ENCODE measurements at regions not wholly inside any gene's neighbourhood (a gene's known extent, or its start where the extent isn't known, plus 50 kb on each side); places are given as distances from the start of the nearest gene placed in this dataset.

- no peak overlapping the region for H3K4me3 ChIP-seq
- no peak for DNase-seq (ENCODE audit: low spot score in 2 of 2)
- H3K4me1 ChIP-seq, result no peaks in the 10 kb centered on the region
- TF ChIP-seq EP300 (IDR thresholded peaks at IDR 0.05) (no peak), CTCF (IDR thresholded peaks at IDR 0.05) (no peak), POLR2A (IDR thresholded peaks at IDR 0.05) (no peak), POLR2AphosphoS5 (IDR thresholded peaks at IDR 0.05) (no peak)
- no peak overlapping the region for H3K27ac ChIP-seq
- H3K9me3 ChIP-seq, result no peaks in the 10 kb centered on the region
- H3K27me3 ChIP-seq, result no peaks in the 10 kb centered on the region
- no peaks in the 10 kb centered on the region for H3K36me3 ChIP-seq
- WGBS, result 75% methylated on average over 3 of the region's 3 CpGs
These were observed 92.3 kb downstream of the BOD1 start for GRCh38 chr5:173524136-173524535.

GRCh38 chr5:173523388-173523787 is 93.1 kb downstream of the BOD1 start:
- Histone ChIP-seq H3K9me3 (no peaks in the 10 kb centered on the region), H3K27ac (no peak overlapping the region), H3K4me3 (no peak overlapping the region), H3K27me3 (no peaks in the 10 kb centered on the region), H3K36me3 (no peaks in the 10 kb centered on the region), H3K4me1 (no peaks in the 10 kb centered on the region)
- no peak for DNase-seq (ENCODE audit: low spot score in 2 of 2)
- TF ChIP-seq CTCF (IDR thresholded peaks at IDR 0.05) (no peak), POLR2A (IDR thresholded peaks at IDR 0.05) (no peak), POLR2AphosphoS5 (IDR thresholded peaks at IDR 0.05) (no peak), EP300 (IDR thresholded peaks at IDR 0.05) (no peak)
- 70% methylated on average over 2 of the region's 2 CpGs for WGBS

- no peaks in the 10 kb centered on the region for H3K27me3 ChIP-seq
- H3K36me3 ChIP-seq, result no peaks in the 10 kb centered on the region
- H3K9me3 ChIP-seq, result no peaks in the 10 kb centered on the region
- no peak for DNase-seq (ENCODE audit: low spot score in 2 of 2)
- TF ChIP-seq POLR2A (IDR thresholded peaks at IDR 0.05) (no peak), EP300 (IDR thresholded peaks at IDR 0.05) (no peak), CTCF (IDR thresholded peaks at IDR 0.05) (no peak), POLR2AphosphoS5 (IDR thresholded peaks at IDR 0.05) (no peak)
- no peaks in the 10 kb centered on the region for H3K4me1 ChIP-seq
- WGBS, result 81% methylated on average over 1 of the region's 1 CpG
- no peak overlapping the region for H3K4me3 ChIP-seq
- no peak overlapping the region for H3K27ac ChIP-seq
These were observed 93.9 kb downstream of the BOD1 start for GRCh38 chr5:173522518-173522917.

- Histone ChIP-seq H3K9me3 (no peaks in the 10 kb centered on the region), H3K27me3 (no peaks in the 10 kb centered on the region), H3K4me1 (no peaks in the 10 kb centered on the region), H3K36me3 (no peaks in the 10 kb centered on the region), H3K27ac (no peak overlapping the region), H3K4me3 (no peak overlapping the region)
- no peak for DNase-seq (ENCODE audit: low spot score in 2 of 2)
- TF ChIP-seq EP300 (IDR thresholded peaks at IDR 0.05) (no peak), POLR2A (IDR thresholded peaks at IDR 0.05) (no peak), POLR2AphosphoS5 (IDR thresholded peaks at IDR 0.05) (no peak), CTCF (IDR thresholded peaks at IDR 0.05) (no peak)
- 92% methylated on average over 6 of the region's 6 CpGs for WGBS
These were observed 97.6 kb downstream of the BOD1 start for GRCh38 chr5:173518856-173519255.

GRCh38 chr5:173517648-173518047 is 98.8 kb downstream of the BOD1 start:
- 70% methylated on average over 3 of the region's 3 CpGs for WGBS
- Histone ChIP-seq H3K27ac (no peak overlapping the region), H3K36me3 (no peaks in the 10 kb centered on the region), H3K27me3 (no peaks in the 10 kb centered on the region), H3K4me1 (no peaks in the 10 kb centered on the region), H3K4me3 (no peak overlapping the region), H3K9me3 (no peaks in the 10 kb centered on the region)
- no peak for TF ChIP-seq POLR2A (IDR thresholded peaks at IDR 0.05)
- no peak for TF ChIP-seq CTCF (IDR thresholded peaks at IDR 0.05)
- TF ChIP-seq EP300 (IDR thresholded peaks at IDR 0.05), result no peak
- TF ChIP-seq POLR2AphosphoS5 (IDR thresholded peaks at IDR 0.05), result no peak
- no peak for DNase-seq (ENCODE audit: low spot score in 2 of 2)
